D721Med (cell line): ENCODE measurements at regions not wholly inside any gene's neighbourhood (a gene's known extent, or its start where the extent isn't known, plus 50 kb on each side); places are given as distances from the start of the nearest gene placed in this dataset.

ENCODE experiments used
- DNase-seq: peaks from one replicate; pipeline ENCODE4 v3.0.0; 2011; ENCODE audit warnings: low spot score; ENCODE audit not compliant: insufficient read length
- FAIRE-seq: peaks from 2 replicates; lab custom pipeline; 2011; peaks lifted over from hg19 to GRCh38; lab: Jason Lieb, UNC
- CTCF ChIP-seq: IDR thresholded peaks from 2 replicates; pipeline ENCODE4 v1.5.1; 2012; ENCODE audit warnings: mild to moderate bottlenecking, control low read depth; ENCODE audit not compliant: insufficient read depth; ENCODE audit errors: missing control alignments

GRCh38 chr14:26097852-26098251, 500.0 kb downstream of the NOVA1 start:
- FAIRE-seq (no peak), DNase-seq (no peak)
- TF ChIP-seq CTCF, result no peak

GRCh38 chr14:26088275-26088674, 509.6 kb downstream of the NOVA1 start:
- FAIRE-seq (no peak), DNase-seq (no peak)
- TF ChIP-seq CTCF, result no peak

- no peak for DNase-seq
- TF ChIP-seq CTCF, result no peak
- FAIRE-seq, result no peak
Measured at GRCh38 chr14:26081043-26081442, 516.8 kb downstream of the NOVA1 start.

- TF ChIP-seq CTCF, result no peak
- DNase-seq (no peak), FAIRE-seq (no peak)
Measured at GRCh38 chr14:26078561-26078960, 519.3 kb downstream of the NOVA1 start.

- DNase-seq (no peak), FAIRE-seq (no peak)
- no peak for TF ChIP-seq CTCF
Measured at GRCh38 chr14:26074892-26075291, 522.9 kb downstream of the NOVA1 start.

- FAIRE-seq, result no peak
- no peak for DNase-seq
- no peak for TF ChIP-seq CTCF
Measured at GRCh38 chr14:26070443-26070842, 527.4 kb downstream of the NOVA1 start.

- no peak for TF ChIP-seq CTCF
- FAIRE-seq (no peak), DNase-seq (no peak)
Measured at GRCh38 chr14:26067786-26068459, 529.9 kb downstream of the NOVA1 start.
